ENCODE measurements at regions not wholly inside any gene's neighbourhood (a gene's known extent, or its start where the extent isn't known, plus 50 kb on each side); places are given as distances from the start of the nearest gene placed in this dataset.

- Histone ChIP-seq H3K4me1 (ENCODE audit: control insufficient read depth, extremely low read depth, insufficient read depth, low read length) (no peaks in the 10 kb centered on the region), H3K9me3 (replicated peaks; ENCODE audit: control insufficient read depth, insufficient read depth, low read length) (no peaks in the 10 kb centered on the region), H3K4me2 (ENCODE audit: insufficient read depth, low read length) (no peak overlapping the region), H3K9ac (replicated peaks; ENCODE audit: extremely low read depth, insufficient read depth, low read length) (no peak overlapping the region), H4K20me1 (replicated peaks; ENCODE audit: control insufficient read depth, extremely low read depth, insufficient read depth, low read length) (no peaks in the 10 kb centered on the region), H3K9me1 (replicated peaks; ENCODE audit: control insufficient read depth, extremely low read depth, insufficient read depth, low read length) (no peaks in the 10 kb centered on the region), H3K27me3 (ENCODE audit: control insufficient read depth in 2 of 2, insufficient read depth in 2 of 2, low read length in 2 of 2) (no peaks in the 10 kb centered on the region), H3K4me3 (replicated peaks in 1 of 3; ENCODE audit: insufficient read depth in 1 of 3, low read depth in 1 of 3, low read length in 3 of 3) (no peak overlapping the region), H3K79me2 (ENCODE audit: control insufficient read depth, insufficient read depth, low read length) (no peaks in the 10 kb centered on the region), H2AFZ (ENCODE audit: low read depth, low read length) (no peak overlapping the region), H3K36me3 (ENCODE audit: control insufficient read depth in 2 of 2, extremely low read depth in 1 of 2, insufficient read depth in 2 of 2, low read length in 2 of 2) (no peaks in the 10 kb centered on the region), H3K27ac (ENCODE audit: insufficient read depth, low read depth, low read length) (no peak overlapping the region)
- BruUV-seq (replicated peaks), result no TSS peak
- DNase-seq (ENCODE audit: low read depth, low spot score) (no peak), FAIRE-seq (no peak)
- POLR2A ChIA-PET, result no interaction called here
- dilution Hi-C loops (cut with MboI; ENCODE audit: extremely low pct_ligation_motif_present, low sequenced_read_pairs), result no loop called here
- intact Hi-C loops (cut with micrococcal nuclease), result no loop called here
- CTCF ChIA-PET, result no interaction called here
- TF ChIP-seq FOS (IDR thresholded peaks at IDR 0.05; ENCODE audit: borderline replicate concordance, insufficient read depth, low read length) (no peak), JUN (IDR thresholded peaks at IDR 0.05; ENCODE audit: borderline replicate concordance, insufficient read depth, insufficient read length, low read depth) (no peak), POLR2A (IDR thresholded peaks at IDR 0.05; ENCODE audit: low read depth, low read length) (no peak), MYC (IDR thresholded peaks at IDR 0.05; ENCODE audit: low read depth, low read length) (no peak), CTCF (IDR thresholded peaks at IDR 0.05; ENCODE audit: extremely low read depth in 1 of 2, insufficient read depth in 1 of 2, low read depth in 1 of 2, low read length in 2 of 2) (no peak), MAX (IDR thresholded peaks at IDR 0.05; ENCODE audit: insufficient read depth, insufficient read length) (no peak), POLR2AphosphoS5 (IDR thresholded peaks at IDR 0.05; ENCODE audit: insufficient read depth, low read depth, low read length) (no peak), GATA2 (IDR thresholded peaks at IDR 0.05; ENCODE audit: insufficient read depth, insufficient read length, low read depth, low read length) (no peak), EZH2 (IDR thresholded peaks at IDR 0.05; ENCODE audit: borderline replicate concordance, low read depth, low read length, severe bottlenecking) (no peak)
Observed at GRCh38 chr5:165003283-165003682, 1497.9 kb downstream of the MAT2B start.

Measured in endothelial cell of umbilical vein (primary cell).